HepG2 (cell line): ENCODE measurements at regions not wholly inside any gene's neighbourhood (a gene's known extent, or its start where the extent isn't known, plus 50 kb on each side); places are given as distances from the start of the nearest gene placed in this dataset.

Source experiments
- ATAC-seq: fragments of 200-7000 bp; cut with Tn5 transposase; 3 replicates; pipeline ENCODE4 v1.9.1; 2020; ENCODE audit warnings: mild to moderate bottlenecking, moderate library complexity
- BruUV-seq: library from RNA; stranded (reverse); fragments of 400-500 nt; replicated peaks from 2 replicates; lab custom pipeline; 2021; lab: Mats Ljungman, UMichigan
- CTCF ChIA-PET: fragments of 300-600 bp; formaldehyde crosslinking; extraction: SDS; loops from one replicate; lab custom pipeline; 2021; ENCODE audit warnings: low total read pairs, inconsistent platforms, low intra/inter-chr PET ratio; lab: Yijun Ruan, JAX
- POLR2A ChIA-PET: fragments of 350-600 bp; sonication (Branson Sonifier 250); formaldehyde crosslinking; loops from one replicate; lab custom pipeline; 2020; ENCODE audit warnings: antibody characterized with exemption, inconsistent platforms; lab: Yijun Ruan, JAX
- DNase-seq: peaks from one replicate; pipeline ENCODE4 v3.0.0-alpha.2; 2015; ENCODE audit warnings: low spot score
- FAIRE-seq: peaks from 3 replicates; lab custom pipeline; 2011; peaks lifted over from hg19 to GRCh38; lab: Jason Lieb, UNC
- H2AFZ ChIP-seq: one replicate; pipeline ENCODE4 v1.6.1; 2011; ENCODE audit warnings: low read length, inconsistent platforms
- H3K27ac ChIP-seq: fragments of 300-600 bp; 3 replicates; pipeline ENCODE4 v1.8.0; 2011; ENCODE audit warnings: mixed run types, mild to moderate bottlenecking, mixed read lengths, low read length, inconsistent platforms; ENCODE audit not compliant: insufficient read depth; ENCODE audit errors: extremely low read length
- H3K27me3 ChIP-seq, 2 experiments: fragments of 200-600 bp in 1 of 2; 2 replicates in 1 of 2; 3 replicates in 1 of 2; pipeline versions ENCODE4 v1.6.0 to v1.8.0; 2011; ENCODE audit warnings: low read length in 2 of 2, mild to moderate bottlenecking in 2 of 2, moderate library complexity in 2 of 2, inconsistent platforms in 1 of 2; ENCODE audit not compliant: insufficient read depth in 2 of 2, control insufficient read depth in 1 of 2
- H3K36me3 ChIP-seq, 2 experiments: fragments of 200-600 bp in 1 of 2; replicated peaks in 1 of 2; 2 replicates in 1 of 2; 3 replicates in 1 of 2; pipeline versions ENCODE4 v1.5.1 to v1.8.0; 2011; ENCODE audit warnings: low read length in 2 of 2, inconsistent platforms in 1 of 2; ENCODE audit not compliant: insufficient read depth in 2 of 2, control insufficient read depth in 1 of 2
- H3K4me1 ChIP-seq: 2 replicates; pipeline ENCODE4 v1.5.1; 2012; ENCODE audit warnings: low read length, inconsistent platforms; ENCODE audit not compliant: insufficient read depth
- H3K4me2 ChIP-seq: 2 replicates; pipeline ENCODE4 v1.6.0; 2011; ENCODE audit warnings: low read depth, low read length, inconsistent platforms
- H3K4me3 ChIP-seq, 3 experiments: fragments of 200-600 bp in 1 of 3; sonication (generic), shearing (Covaris generic) in 1 of 3; replicated peaks in 1 of 3; 2 replicates each; pipeline ENCODE4 v1.5.1; 2011 to 2016; ENCODE audit warnings: low read length in 3 of 3, inconsistent platforms in 2 of 3, low read depth in 2 of 3, mild to moderate bottlenecking in 2 of 3, control low read depth in 1 of 3, mixed read lengths in 1 of 3; ENCODE audit not compliant: insufficient read depth in 1 of 3
- H3K79me2 ChIP-seq: one replicate; pipeline ENCODE4 v1.6.1; 2011; ENCODE audit warnings: low read length, inconsistent platforms; ENCODE audit not compliant: insufficient read depth
- H3K9ac ChIP-seq: 2 replicates; pipeline ENCODE4 v1.6.0; 2011; ENCODE audit warnings: mild to moderate bottlenecking, low read depth, low read length, inconsistent platforms; ENCODE audit not compliant: insufficient read depth
- H3K9me3 ChIP-seq: 2 replicates; pipeline ENCODE4 v1.5.1; 2012; ENCODE audit warnings: mild to moderate bottlenecking, low read length
- H4K20me1 ChIP-seq: 2 replicates; pipeline ENCODE4 v1.6.0; 2011; ENCODE audit warnings: inconsistent platforms, mild to moderate bottlenecking, low read length, moderate library complexity; ENCODE audit not compliant: insufficient read depth
- ELF3 ChIP-seq: IDR thresholded peaks from 2 replicates; pipeline ENCODE4 v1.6.1; 2016; ENCODE audit warnings: missing genetic modification reagents, missing compliant biosample characterization
- FIP1L1 ChIP-seq: fragments of 200-400 bp; formaldehyde crosslinking; IDR thresholded peaks from 2 replicates; pipeline ENCODE4 v1.6.1; 2018; ENCODE audit warnings: low read depth, mild to moderate bottlenecking, low read length, moderate library complexity, borderline replicate concordance; ENCODE audit not compliant: insufficient read depth
- LBX2 ChIP-seq: sonication (generic); formaldehyde crosslinking; IDR thresholded peaks from 2 replicates; pipeline ENCODE4 v1.5.0; 2020; ENCODE audit warnings: missing genetic modification reagents, mild to moderate bottlenecking, borderline replicate concordance
- NFE2L1 ChIP-seq: sonication (generic); formaldehyde crosslinking; IDR thresholded peaks from 2 replicates; pipeline ENCODE4 v1.4.0; 2020; ENCODE audit warnings: missing genetic modification reagents, mild to moderate bottlenecking, borderline replicate concordance
- SIN3B ChIP-seq: fragments of 150-350 bp; IDR thresholded peaks from 2 replicates; pipeline ENCODE4 v1.6.1; 2014; ENCODE audit warnings: low read length
- ZNF318 ChIP-seq: sonication (generic); formaldehyde crosslinking; IDR thresholded peaks from 2 replicates; pipeline ENCODE4 v1.4.0; 2020; ENCODE audit warnings: mild to moderate bottlenecking, missing genetic modification reagents
- ZNF432 ChIP-seq: sonication (generic); formaldehyde crosslinking; IDR thresholded peaks from 2 replicates; pipeline ENCODE4 v1.5.0; 2020; ENCODE audit warnings: missing genetic modification reagents, mild to moderate bottlenecking, borderline replicate concordance
- ZNF577 ChIP-seq: sonication (generic); formaldehyde crosslinking; IDR thresholded peaks from 2 replicates; pipeline ENCODE4 v1.4.0; 2020; ENCODE audit warnings: mild to moderate bottlenecking, low read depth, missing genetic modification reagents, borderline replicate concordance
- ZNF747 ChIP-seq: sonication (generic); formaldehyde crosslinking; IDR thresholded peaks from 2 replicates; pipeline ENCODE4 v1.8.1; 2023; ENCODE audit warnings: missing genetic modification reagents, mild to moderate bottlenecking, borderline replicate concordance
- ZNF777 ChIP-seq: sonication (generic); formaldehyde crosslinking; IDR thresholded peaks from 2 replicates; pipeline ENCODE4 v1.4.0; 2020; ENCODE audit warnings: missing genetic modification reagents
- ZNF883 ChIP-seq: sonication (generic); formaldehyde crosslinking; IDR thresholded peaks from 2 replicates; pipeline ENCODE4 v1.5.1; 2020; ENCODE audit warnings: mild to moderate bottlenecking, missing genetic modification reagents; ENCODE audit errors: not compliant biosample characterization
- WGBS: methylation state at CpG from one replicate; pipeline ENCODE4 v1.1.6; 2017; ENCODE audit warnings: low lambda C conversion rate; 5-methylcytosine and 5-hydroxymethylcytosine counted together
- in situ Hi-C: cut with HindIII; loops from 2 replicates; pipeline ENCODE4 v1.10.0; 2017; ENCODE audit warnings: low pct_unique_long_range_greater_than_20kb; ENCODE audit not compliant: extremely low pct_ligation_motif_present
- intact Hi-C: fragments of 100-400 bp; cut with micrococcal nuclease; formaldehyde crosslinking; loops from one replicate; pipeline ENCODE4 v1.10.0; 2022; ENCODE audit not compliant: unreplicated experiment

GRCh38 chr9:88221105-88221504 lies 82.8 kb upstream of the SPATA31C2 start:
- no TSS peak for BruUV-seq
- in situ Hi-C loops, result no loop called here
- no peaks in the 10 kb centered on the region for H4K20me1 ChIP-seq
- CTCF ChIA-PET, result no interaction called here
- peaks cover 0 to 5% of the 10 kb centered on the region in 2 experiments; a peak in 3 of 5 replicates for H3K27me3 ChIP-seq
- FAIRE-seq (no peak), DNase-seq (no peak), ATAC-seq (no peak)
- no peak overlapping the region for H3K27ac ChIP-seq
- intact Hi-C loops, result no loop called here
- no peaks in the 10 kb centered on the region for H3K36me3 ChIP-seq
- H3K9ac ChIP-seq, result no peak overlapping the region
- POLR2A ChIA-PET, result no interaction called here
- no peak overlapping the region for H2AFZ ChIP-seq
- no peak overlapping the region for H3K4me3 ChIP-seq
- TF ChIP-seq ZNF577 (CRISPR knock-in tag) (no peak), ZNF777 (CRISPR knock-in tag) (no peak), ELF3 (CRISPR knock-in tag) (no peak), SIN3B (no peak), ZNF747 (CRISPR knock-in tag) (no peak), LBX2 (CRISPR knock-in tag) (no peak), ZNF318 (CRISPR knock-in tag) (no peak), FIP1L1 (no peak), NFE2L1 (CRISPR knock-in tag) (no peak), ZNF432 (no peak), ZNF883 (CRISPR knock-in tag) (no peak)
- no peaks in the 10 kb centered on the region for H3K79me2 ChIP-seq
- no peaks in the 10 kb centered on the region for H3K9me3 ChIP-seq
- 24% methylated on average over 7 of the region's 7 CpGs for WGBS
- no peaks in the 10 kb centered on the region for H3K4me1 ChIP-seq
- no peak overlapping the region for H3K4me2 ChIP-seq
